UCSD-AML1 (cell line): ENCODE measurements at regions not wholly inside any gene's neighbourhood (a gene's known extent, or its start where the extent isn't known, plus 50 kb on each side); places are given as distances from the start of the nearest gene placed in this dataset.

Experiments
- DNase-seq: peaks from one replicate; lab custom pipeline; 2025; ENCODE audit not compliant: unreplicated experiment; lab: John Stamatoyannopoulos, UW

DNA sequence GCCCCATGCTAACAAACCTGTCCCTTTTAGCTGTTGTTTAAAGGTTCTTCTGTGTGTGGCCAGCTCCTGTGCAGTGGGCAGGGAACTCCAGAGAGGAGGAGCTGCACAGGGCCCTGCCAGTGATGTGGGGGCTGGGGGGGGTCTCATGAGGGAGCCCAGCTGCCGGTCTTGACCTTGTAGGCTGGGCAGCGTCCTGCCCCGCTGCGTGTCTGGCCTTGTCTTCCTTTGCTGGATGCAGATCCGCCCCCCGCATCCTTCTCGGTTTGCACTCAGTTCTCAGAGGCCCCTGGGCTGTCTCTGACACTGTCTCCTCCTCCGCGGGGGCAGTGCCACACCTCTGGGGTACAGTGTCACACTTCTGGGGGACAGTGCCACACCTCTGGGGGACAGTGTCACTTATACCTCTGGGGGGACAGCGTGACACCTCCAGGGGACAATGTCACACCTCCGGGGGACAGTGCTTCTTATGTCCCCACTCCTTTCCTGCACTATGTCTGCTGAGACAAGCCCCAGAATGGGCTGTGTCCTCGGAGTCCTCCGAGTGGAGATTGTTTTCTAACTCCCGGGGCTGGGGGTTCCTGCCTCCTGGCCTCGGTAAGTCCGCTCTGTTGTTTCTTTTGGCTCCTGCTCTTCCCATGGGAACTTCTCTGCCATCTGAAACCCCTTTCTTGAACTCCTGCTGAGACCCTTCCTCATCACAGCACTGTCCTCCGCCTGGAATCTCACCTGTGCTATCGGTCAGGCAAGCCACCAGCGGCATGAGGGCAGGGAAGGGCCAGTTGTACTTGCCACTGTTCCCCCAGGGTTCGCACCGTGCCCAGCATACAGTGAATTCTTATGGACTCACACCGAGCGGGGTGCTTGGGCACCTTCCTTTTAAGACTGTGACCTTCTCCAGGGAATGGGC lies 788.3 kb downstream of the TBC1D22A start:
- no peak for DNase-seq

DNA sequence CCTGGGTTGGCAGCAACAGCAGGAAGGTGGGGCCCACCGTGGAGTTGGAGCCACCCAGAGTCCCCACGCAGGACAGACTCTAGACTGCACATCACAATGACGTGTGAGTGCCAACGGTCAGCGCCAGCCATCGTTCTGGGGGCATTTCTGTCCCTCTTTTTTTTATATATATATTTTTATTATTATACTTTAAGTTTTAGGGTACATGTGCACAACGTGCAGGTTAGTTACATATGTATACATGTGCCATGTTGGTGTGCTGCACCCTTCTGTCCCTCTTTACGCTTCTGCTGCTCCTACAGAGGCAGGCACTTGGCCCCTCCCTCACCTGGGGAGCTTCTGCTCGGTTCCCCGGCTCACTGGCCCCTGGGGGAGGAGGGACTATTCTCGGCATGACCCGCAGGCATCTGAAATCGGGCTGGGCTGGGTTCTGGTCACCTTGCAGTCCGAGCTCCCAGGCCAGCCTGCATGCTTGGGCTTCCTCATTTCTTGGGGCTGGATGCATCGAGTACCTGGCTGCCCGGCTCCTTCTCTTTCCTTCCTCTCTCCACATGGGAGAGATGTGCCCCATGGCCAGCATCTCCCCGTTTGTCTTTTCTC lies 787.4 kb downstream of the TBC1D22A start:
- no peak for DNase-seq

DNA sequence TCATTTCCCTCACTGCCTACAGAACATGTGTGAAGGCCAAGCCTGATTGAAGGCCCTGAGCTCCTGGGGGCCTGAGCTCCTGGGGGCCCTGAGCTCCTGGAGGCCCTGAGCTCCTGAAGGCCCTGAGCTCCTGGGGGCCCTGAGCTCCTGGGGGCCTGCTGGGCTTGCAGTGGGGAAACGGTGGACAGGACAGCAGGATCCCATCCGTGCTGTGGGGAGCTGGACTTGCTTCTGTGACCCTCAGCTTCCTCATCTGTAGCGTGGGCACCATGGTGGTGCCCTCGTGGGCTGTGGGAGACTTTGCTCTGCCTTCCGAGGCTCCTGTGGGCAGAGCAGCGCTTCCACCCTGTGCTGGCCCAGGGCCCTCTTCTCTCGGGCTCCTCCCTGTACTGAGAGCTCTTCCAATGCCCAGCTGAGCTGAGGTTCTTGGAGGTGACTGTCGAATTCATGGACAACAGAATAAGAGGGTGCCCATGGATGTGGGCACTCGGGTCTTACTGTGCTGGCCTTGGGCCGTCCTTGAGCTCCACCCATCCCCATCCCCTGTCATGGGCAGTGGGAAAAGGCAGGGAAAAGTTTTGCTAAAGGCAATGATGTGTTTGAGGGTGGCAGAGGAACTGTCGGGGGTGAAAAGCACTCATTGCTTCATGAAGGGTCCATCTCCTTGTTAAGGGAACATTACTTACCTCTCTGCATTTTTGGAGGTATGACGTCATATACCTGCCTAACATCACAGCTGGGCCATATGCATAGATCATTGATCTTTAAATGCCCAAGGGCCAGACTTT lies 786.7 kb downstream of the TBC1D22A start:
- DNase-seq, result no peak

GRCh38 chr22:47547881-47548650 lies 785.6 kb downstream of the TBC1D22A start:
- DNase-seq, result no peak

- DNase-seq, result no peak
Measured at GRCh38 chr22:47547239-47547661, 784.8 kb downstream of the TBC1D22A start.

DNA sequence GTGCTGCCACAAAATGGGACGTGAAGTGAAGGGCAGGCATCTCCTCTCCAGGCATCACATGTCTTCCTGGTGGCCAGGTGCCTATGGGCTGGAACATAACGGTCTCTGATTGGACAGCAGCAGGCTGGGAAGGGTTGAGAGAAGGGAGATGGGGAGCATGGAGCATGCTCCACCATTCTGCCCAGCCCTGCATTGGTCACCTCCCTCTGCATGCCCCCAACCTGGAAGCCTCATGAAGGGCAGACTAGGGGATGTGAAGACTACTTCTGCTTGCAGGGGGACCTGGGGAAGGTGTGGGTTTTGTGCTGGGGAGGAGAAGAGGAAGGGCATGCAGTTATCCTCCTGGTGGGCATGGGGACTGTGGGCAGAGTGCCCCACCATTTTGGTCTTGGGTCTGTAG lies 782.2 kb downstream of the TBC1D22A start:
- DNase-seq, result no peak

- DNase-seq, result no peak
Measured at GRCh38 chr22:47543447-47543846, 781.0 kb downstream of the TBC1D22A start.

DNA sequence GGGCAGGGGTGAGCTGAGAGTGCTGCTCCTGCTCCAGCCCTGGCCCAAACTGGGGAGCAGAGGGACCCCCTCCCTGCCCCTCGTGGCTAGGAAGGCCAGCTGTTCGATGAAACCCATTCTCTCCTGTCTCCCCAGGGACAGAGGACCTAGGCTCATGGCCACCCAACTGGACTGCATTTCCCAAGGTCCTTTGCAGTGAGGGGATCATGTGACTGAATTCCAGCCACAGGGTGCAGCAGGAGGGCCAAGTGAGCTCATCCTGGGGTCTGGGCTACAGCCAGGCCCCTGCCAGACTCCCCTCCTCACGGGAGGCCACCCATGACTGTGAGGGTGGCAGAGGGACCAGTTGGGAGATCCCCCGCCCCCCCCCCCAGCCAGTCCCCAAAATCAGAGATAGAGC lies 777.6 kb downstream of the TBC1D22A start:
- no peak for DNase-seq

GRCh38 chr22:47539374-47539773 lies 776.9 kb downstream of the TBC1D22A start:
- DNase-seq, result no peak

- no peak for DNase-seq
Measured at GRCh38 chr22:47535681-47536080, 773.2 kb downstream of the TBC1D22A start.

DNA sequence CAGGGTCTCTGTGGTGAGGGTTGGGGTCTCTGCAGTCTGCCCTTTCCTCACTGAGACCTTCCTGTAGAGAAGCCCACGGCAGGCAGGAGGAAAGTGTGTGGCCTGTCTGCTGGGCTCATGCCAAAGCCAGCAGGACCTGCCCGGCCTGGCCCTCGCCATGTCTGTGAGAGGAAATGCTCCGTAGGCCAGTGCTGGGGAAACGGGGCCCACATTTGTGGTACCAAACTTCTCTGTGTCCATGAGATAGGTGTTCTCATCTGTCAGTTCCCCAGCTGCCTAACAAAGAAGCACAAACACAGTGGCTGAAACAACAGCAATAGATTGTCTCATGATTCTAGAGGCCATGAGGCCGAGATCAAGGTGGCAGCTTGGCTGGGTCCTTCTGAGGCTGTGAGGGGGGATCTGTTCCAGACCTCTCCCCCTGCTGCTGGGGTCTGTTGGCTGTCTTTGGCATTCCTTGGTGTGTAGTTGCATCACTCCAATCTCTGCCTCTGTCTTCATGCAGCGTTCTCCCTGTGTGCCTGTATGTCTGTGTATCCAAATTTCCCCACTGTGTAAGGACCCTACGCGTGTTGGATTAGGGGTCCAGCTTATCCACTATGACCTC lies 772.5 kb downstream of the TBC1D22A start:
- no peak for DNase-seq

- DNase-seq, result no peak
Measured at GRCh38 chr22:47533961-47534803, 771.7 kb downstream of the TBC1D22A start.

GRCh38 chr22:47517062-47517461 lies 754.6 kb downstream of the TBC1D22A start:
- DNase-seq, result no peak

DNA sequence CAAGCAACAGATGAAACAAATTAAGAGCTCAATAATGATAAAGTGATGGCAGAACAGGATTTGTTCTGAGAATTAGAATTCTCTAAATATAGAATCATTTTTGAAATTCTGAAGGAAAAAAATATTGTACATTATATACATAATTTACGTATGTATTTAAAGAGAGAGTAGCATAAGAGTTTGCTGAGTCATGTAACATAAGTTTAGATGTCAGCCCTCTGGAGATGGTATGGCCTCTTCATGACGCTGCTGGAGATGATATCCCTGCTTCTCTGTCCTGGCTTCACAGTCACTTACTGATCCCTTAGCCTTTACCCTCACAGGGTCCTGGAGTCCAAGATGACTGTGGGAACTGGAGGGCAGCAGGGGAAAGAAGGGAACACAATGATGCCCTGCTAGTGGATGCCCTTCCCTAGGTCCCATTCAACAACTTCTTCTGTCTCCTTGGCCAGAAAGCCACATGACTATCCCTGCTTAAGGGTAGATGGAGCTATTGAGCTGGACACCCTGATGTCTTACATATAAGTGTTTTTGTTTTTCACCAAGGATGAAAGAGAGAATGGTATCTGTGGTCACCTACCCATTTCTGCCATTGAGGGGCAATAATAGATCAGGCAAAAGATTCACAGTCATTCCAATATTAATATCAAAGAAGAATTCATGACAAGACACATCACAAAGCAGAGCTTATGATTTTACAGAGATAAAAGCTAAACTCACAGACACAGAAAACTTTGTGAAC lies 753.1 kb downstream of the TBC1D22A start:
- no peak for DNase-seq

GRCh38 chr22:47512617-47513016 lies 750.2 kb downstream of the TBC1D22A start:
- no peak for DNase-seq

DNA sequence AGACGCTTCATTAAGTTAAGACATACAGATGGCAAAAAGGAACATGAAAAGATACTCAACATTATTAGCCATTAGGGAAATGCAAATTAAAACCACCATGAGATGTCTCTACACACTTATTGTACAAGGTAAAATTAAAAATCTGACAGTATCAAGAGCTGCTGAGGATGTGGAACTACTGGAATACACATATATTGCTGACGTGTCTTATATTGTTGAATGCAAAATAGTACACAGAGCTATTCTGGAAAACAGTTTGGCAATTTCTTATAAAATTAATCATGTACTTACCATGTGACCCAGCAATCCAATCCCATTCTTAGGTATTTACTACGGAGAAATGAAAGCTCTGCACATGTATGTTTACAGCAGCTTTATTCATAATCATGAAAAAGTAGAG lies 742.5 kb downstream of the TBC1D22A start:
- no peak for DNase-seq

DNA sequence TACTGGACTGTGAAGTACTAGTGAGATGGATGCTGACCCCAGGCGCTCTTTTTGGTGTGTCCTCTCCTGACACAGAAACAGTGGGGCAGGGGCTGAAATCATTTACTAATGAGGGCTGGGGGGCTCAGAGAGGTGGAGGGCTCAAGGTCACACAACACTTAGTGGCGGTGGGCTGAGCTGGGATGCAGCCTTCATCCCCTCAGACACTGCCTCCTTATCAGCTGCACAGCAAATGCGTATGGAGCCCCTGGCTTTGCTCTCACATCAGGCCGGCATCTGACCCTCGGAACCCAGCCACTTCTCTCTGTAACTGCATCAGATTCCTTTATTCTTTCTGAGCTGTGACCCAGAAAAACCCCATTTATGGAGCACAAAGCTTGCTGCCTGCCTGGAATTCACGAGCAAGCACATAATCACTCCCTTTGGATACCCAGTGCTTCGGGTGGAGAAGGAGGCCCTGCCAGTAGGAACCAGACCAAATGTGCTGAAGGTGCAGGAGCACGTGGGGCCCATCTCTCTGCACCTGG lies 736.6 kb downstream of the TBC1D22A start:
- DNase-seq, result no peak

GRCh38 chr22:47497666-47498065 lies 735.2 kb downstream of the TBC1D22A start:
- no peak for DNase-seq

DNA sequence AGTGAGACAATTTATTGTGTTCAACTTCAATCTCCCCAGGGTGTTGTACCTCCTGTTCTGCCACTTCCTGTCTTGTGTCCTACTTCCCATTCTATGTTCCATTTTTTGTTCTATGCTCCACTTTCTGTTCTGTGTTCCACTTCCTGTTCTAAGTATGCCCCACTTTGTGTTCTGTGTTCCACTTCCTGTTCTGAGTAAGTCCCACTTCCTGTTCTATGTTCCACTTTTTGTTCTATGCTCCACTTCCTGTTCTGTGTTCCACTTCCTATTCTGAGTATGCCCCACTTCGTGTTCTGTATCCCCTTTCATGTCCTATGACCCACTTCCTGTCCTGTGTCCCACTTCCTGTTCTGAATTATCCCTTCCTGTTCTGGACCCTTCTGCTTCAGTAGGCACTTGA lies 732.7 kb downstream of the TBC1D22A start:
- DNase-seq, result no peak
